Activated T-cell treated with anti-CD3 and anti-CD28 coated beads, Interleukin-2, amount 50 U/mL, for 1 hour (primary cell): ENCODE measurements at regions not wholly inside any gene's neighbourhood (a gene's known extent, or its start where the extent isn't known, plus 50 kb on each side); places are given as distances from the start of the nearest gene placed in this dataset.

Experiments used
- DNase-seq: peaks from one replicate; pipeline ENCODE4 v3.0.0-alpha.2; 2020

DNA sequence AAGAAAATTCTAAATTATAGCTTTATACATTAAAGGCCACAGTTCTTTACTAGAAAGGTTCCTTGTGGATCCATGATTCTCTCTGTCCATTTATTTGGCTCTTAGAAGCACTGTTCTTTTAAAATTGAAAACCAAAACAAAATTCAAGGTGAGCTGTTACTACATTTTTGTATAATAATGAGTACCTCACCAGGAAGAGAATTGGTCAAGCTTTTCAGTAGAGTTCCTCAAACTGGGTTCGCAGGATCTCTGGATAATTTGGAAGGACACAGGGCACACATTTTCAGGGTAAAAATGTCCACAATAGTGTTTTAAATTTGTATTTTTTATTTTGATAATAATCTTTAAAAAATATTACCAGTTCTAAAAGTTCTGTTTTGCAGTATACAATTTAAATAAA is 93.0 kb downstream of the PPP1R3A start:
- no peak for DNase-seq

DNA sequence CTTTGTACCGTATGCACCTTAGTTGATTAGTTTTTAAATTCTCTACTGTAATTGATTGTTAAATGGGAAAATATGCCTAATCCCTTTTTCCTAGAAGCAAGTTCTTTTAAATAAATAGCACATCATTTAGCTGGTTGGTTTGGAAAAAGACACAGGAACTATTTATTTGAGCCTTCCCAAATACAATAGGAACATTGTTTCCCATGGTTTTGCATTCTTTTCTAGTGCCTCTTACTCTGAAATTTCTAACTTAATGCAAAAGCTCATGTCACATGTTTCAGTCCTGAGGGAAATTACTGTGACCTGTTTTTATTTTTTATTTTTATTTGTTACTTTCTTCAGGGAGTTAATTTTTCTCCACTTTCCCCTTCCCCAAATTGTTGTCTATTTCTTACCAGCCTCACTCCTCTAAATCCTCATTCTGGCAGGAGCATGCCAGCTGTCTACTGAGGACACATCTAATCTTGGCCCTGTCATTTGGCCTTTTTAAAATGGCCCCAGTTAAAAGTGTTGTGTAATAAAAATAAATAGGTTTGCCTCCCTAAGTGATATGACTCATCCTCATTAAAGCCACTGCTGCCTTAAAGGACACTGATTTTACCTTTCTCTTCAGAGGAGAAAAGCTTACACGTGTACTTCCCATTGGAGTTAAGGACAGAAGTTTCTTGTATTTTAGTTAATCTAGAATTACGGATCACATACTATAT is 94.5 kb downstream of the PPP1R3A start:
- no peak for DNase-seq

DNA sequence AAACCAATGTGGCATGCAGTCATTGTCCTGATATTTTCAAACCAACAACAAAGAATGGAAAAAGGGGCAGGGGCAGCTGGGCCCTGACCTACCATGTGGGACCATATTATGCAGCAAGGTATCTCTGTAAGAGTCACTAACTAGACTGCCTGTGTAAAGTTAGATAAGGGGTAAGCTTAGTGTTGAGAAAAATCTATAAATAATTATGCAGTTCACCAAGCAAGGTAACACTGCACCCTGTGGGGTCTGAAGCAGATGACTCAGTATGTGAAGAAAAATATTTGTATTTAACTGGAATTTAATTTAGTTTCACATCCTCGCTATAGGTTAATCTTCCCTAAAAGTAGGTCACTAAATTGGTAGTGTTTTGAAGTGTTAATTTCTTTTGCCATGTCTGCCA is 99.3 kb downstream of the PPP1R3A start:
- no peak for DNase-seq

DNA sequence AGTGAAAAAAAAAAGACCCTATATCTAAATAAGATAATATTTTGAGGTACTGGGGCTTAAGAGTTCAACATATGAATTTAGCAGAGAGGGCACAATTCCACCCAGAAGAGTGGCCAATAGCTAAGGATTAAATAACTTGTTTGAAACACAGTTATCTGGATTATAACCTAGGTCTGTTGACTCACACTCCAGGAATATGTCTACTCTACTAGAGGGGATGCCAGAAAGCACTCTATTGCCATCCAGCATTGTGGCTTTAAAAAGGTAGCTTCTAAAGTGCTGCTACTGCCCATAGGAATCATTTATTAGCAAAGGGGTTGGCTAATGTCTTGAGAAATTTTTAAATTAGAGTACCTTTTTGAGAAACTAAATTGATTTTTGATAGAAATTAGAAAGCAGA is 102.2 kb downstream of the PPP1R3A start:
- DNase-seq, result no peak

DNA sequence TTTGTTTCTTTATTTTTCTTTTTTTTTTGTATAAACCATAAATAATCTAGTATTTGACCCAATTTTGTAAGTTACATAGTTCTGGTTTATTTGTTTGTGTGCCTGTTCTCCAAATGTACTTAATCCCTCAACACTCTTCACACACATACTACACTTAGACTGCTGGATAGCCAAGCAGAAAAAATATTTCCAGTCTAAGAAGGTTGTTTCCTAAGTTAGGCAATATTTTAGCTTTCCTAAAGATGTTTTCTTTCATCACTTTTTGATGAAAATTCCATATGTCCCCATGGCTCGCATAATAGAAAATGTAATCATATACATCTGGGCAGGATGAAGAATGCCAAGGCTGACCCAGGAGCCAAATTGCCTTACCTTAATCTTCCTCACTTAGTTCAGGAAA is 105.3 kb downstream of the PPP1R3A start:
- no peak for DNase-seq

DNA sequence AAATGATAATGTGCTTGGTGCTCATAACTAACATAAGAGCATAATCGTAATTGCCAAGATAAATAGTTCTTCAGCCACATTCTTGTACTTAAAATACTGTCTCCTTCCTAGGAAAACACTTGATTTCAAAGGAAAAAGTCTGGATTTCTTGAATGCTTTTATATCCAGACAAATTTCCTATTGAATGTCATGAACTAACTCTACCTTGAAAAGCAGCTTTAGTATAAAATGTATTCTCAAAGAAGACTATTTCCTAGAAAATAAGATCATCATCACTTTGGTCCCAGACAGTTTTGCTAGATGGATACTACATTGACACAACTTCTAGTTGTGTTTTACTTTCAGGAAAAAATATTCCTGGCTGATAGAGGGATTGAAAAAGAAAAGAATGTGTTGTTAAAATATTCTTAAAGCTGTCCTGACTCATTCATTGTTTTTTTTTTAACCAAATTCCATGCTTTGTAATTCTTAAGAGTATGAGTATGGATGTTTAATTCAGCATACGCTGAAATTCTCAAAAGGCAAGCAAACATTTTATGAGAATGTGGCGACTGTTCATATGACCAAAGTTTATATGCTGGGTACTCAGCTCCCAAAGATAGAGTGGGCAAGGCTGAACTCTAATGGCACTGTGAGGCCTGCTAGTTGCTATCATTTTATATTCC is 106.1 kb downstream of the PPP1R3A start:
- no peak for DNase-seq

DNA sequence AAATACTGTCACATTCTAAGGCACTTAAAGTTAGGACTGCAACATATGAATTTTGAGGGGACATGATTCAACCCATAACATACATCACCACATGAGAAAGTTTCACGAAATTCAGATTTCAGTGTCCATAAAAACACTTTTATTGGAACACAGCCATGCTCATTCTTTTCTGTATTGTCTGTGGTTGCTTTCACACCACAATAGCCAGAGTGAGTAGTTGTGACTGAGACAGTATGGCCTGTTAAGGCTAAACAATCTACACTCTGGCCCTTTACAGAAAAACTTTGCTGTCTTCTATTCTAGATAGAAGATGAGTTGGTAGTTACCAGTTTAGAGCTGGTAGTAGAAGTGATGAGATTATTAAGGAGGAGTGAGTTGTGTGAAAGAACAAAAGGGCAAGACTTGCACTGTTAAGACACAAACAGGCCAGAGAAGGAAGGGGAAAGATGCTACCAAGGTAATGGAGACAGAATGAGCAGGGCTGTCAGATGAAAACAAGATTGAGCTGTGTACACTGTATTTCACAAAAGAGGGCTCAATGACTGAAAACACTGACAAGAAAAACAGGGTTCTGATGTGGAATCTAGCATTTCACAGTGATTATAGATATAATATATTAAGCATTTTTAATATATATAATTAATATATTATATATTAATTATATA is 108.6 kb downstream of the PPP1R3A start:
- DNase-seq, result no peak

DNA sequence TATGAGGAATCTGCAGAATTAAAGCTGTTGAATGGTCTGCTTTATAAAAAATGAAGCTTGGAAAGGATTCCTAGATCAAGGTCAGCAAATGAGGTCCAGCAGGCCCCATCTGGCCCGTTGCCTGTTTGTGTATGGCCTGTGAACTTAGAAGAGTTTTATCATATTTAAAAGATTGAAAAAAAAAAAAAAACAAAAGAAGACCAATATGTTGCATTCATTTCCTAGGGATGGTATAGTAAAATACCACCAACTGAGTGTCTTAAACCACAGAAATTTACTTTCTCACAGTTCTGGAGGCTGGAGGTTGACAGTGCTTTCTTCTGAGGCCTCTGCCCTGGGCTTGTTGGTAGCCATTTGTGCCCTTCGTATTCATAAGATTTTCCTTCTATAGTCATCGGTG is 109.2 kb downstream of the PPP1R3A start:
- DNase-seq, result no peak

DNA sequence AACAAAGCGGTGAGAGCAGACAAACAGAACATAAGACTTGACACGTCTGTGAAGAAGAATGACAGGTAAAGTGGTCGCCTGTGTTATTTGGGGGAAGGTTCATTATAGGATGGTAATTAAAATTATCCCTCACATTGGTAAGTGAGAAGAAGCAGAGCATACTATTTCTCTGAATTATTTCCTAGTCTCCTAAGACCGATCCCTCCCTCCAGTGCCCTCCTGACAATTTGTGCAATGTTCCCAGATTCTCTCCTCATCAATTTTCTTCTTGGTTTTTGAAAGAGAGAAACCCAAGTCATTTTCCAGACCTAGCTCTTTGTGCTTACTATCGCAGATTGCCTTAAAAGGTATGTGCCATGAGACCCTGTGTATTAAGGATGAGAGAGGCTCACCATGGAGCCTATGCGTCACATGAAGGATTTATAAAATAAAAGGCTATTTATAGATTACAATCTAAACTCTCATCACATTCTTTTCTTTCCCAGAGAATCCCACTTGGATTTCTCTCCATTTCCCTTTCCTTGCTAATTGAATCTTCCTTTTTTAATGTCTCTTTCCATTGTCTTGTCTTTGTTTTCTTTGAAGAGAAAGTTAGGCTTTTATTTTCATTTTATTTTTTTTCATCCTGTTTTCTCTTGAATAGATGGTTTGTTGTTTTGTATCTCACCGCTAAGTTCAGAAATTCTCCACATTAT is 112.0 kb downstream of the PPP1R3A start:
- no peak for DNase-seq

DNA sequence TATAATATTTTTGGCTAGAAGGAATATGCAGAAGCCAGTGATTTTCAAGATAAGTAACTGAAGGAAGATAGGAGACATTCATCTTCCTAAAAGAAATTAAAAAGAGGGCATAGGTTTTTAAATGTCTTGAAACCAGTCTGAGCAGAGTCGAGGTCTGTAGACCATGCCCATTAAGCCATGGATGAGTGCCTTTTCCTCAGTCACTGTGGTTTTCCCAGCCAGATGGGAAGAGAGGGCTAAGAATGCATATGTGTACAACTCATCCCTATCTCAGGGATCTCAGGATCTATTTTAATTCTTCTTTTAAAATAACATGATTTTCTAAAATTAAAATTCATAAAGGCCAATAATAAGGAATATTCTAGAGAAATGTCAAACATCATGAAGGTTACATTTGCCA is 112.8 kb downstream of the PPP1R3A start:
- no peak for DNase-seq

DNA sequence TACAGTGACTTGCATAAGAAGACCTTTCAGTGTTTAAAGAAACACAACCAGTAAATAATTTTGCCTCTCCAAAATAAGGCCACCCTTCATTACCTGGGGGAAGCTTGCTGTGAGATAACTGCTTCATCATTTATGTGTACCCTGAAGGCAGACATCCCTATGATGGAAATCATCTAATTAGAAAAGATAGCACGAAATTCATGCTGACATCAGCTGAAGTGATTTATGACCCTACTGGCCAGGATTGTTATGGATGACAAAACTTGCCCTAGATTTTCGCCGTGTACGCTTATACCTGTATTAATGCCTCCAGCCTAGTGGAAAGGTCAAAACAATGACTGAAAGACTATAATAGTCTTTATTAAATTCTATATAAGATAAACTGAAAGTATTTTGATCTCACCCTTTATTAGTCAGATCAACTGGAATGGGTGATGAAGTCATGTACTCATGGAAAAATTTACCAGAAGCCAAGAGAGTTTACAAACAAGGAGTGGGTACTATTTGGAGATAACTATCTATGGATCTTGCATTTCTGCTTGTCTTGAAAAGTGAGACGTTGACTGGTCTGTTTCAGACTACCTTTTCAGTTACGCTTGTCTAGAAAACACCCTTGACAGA is 114.2 kb downstream of the PPP1R3A start:
- DNase-seq, result no peak

DNA sequence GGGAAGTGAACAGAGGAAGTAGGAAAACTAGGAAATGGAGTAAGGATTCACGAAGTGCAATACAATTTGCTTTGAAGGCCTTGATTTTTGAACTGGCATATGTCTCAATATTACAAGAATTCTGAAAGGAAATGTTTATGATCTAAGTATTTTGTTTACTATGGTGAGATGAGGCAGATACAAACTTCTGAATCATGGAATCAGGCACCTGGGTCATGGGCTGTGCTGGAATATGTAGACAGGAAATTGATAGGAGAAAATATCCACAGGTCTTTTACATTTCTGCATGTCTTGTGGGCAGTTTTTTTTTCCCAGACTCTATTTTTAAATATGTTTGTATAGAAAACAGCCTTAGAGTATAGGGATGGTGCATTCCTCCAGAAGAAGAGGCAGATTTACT is 117.1 kb downstream of the PPP1R3A start:
- DNase-seq, result no peak

DNA sequence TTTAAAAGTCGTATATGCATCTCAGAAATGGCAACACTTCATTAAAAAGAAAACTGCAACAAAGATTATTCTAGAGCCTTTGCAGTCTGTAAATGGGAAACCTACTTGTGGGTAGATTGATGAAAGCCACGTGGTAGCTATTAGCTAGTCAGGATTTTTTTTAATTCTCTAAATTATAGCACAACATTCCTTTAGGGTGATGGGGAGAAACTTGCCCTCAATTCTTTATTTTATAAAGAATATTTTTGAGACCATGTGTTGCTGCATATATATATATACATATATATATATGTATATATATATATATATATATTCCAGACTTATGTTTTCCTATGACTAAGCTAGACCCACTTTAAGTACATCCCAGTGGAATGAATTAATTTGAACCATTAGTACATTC is 118.0 kb downstream of the PPP1R3A start:
- no peak for DNase-seq

DNA sequence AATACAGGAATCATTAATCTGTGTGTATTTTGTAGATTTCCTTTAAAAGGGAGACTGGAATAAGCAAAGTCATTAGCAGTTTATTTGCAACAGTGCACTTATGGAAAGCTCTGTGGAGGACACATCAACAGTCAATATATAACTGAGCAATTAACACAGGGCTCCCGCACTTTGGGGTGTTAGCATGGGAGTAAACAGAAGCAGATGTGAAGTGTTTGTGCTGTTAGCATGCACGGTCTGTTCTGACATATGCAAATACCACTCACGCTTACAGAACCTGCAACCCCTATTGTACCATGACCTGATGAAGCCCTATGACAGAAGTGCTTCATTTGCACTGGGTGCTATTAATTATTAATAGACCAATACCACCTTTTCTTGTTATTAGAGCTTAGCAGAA is 118.9 kb downstream of the PPP1R3A start:
- no peak for DNase-seq

DNA sequence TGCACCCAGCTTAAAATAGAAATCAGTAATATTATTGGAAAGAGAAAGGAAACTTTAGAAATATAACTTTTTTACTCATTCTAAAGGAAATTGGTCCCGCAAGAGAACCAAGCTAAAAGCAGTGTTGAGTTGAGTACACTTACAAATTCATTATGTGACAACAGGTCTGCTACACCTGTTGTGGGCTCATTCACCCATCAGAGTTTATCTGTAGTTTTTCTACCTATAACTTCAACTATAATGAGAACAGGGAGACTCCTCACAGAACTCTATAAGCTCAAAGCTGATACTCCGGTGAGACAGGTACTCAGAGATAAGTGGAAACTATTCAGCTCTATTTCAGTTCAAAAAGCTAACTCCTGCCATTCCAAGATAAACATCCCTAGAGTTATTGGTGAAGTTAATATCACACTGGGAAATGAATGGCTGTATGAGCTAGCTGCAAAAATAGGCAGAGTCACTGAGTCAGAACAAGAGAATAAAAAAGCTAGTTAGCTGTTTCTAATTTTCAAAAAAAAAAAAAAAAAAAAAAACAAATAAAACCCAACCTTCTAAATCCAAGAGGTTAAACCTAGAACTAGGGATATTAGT is 121.3 kb downstream of the PPP1R3A start:
- DNase-seq, result no peak

DNA sequence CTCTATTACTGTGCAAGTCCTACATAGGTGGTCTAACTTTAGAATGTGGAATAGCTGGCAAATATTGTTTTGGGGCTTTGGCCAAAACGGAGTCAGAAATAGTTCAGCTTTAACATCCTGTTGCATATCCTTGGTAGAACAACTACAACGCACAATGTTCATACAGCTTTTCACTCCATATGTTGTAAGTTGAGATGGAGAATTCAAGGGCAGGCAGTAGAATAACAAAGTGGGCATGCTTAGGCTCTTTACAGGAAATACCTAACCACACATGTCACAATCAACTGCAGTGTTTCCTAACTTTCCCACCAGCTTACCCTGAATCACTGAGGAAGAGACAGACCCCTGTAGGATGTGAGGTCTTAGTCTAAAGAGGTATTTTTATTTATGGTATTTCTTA is 122.3 kb downstream of the PPP1R3A start:
- no peak for DNase-seq

DNA sequence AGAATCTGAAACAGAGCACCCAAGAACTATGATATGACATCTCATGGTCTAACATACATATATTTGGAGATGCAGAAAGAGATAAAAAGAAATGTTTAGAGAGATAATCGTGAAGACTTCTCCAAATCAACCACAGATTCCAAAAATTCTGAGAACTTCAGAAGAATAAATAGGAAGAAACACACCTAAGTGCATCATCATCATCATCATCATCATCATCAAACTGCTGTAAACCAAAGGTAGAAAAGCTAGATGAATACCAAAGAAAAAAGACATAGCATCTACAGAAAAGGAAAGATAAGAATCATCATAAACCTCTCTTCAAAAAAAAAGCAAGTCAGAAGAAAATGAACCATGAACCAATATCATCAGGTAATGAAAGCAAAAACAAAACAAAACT is 124.2 kb downstream of the PPP1R3A start:
- no peak for DNase-seq

DNA sequence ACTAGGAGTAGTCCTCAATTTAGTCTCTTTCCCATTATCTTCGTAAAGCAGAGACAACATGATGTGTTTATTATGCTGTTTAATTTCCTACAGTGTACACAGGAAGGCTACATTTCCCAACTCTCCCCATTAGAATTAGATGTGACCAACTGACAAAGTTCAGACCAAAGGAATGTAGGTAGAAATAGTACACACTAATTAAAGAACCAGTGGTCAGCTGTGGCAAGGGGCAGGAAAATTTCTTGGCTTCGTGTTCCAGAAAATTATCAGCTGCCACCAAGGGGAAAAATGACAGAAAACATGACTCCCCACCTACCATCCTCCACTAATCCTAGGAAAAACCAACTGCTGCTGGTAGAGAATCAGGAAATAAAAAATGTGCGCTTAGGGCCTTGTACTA is 125.6 kb downstream of the PPP1R3A start:
- no peak for DNase-seq

DNA sequence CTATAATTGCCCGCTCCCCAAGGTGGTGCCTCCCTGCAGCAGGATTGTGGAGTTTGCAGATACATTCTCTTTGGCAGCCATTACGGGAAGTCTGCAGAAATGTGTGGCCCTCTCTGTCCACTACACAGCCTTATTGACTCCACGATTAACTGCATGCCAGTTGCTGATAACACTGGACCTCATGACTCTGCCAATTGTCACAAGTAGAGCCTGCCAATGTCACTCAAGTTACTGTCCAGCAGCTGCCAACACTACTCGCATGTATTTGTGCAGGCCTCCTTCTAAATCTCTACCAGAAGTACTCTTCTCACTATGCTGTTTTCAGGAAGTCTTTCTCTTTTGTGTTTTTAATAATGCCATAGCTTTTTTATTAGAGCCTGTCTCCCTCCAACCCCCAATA is 128.8 kb downstream of the PPP1R3A start:
- DNase-seq, result no peak

DNA sequence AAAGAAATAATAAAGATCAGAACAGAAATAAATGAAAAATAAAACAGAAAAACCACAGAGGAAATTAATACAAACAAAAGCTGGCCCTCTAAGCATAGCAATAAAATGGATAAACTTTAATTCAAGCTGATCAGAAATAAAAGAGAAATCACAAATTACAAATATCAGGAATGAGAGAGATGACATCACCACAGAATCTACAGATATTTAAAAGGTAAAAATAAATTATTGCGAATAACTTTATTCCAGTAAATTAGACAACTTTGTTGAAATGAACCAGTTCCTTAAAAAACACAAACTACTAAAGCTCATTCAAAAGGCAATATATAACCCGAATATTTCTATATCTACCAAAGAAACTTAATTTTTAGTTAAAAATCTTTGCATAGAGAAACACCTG is 131.7 kb downstream of the PPP1R3A start:
- no peak for DNase-seq

DNA sequence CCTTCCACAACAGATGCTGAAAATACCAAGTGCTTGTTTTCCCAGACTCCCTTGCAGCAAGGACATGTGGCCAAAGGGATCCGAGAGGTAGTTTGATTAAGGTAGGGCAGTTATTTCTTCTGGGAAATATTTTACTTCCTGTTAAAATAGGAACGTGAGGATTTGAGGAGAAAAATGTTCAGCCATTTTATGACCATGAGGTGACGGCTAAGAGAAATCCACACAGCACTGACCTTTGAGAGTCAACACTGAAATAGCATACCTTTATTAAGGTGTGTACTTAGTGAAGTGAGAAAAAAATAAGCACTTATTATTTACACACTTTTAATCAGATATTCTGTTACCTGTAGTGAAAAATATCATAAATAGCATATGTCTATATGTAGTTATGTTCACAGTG is 133.9 kb downstream of the PPP1R3A start:
- DNase-seq, result no peak

DNA sequence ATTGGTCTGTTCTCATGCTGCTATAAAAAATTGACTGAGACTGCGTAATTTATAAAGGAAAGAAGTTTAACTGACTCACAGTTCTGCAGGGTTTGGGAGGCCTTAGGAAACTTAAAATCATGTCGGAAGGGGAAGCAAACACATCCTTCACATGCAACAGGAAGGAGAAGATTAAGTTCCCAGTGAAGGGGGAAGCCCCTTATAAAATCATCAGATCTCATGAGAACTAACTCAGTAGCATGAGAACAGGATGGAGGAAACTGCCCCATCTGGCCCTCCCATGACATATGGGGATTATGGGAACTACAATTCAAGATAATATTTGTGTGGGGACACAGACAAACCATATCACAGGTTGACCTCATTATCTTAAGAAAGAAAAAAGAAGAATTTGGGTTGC is 134.5 kb downstream of the PPP1R3A start:
- DNase-seq, result no peak

DNA sequence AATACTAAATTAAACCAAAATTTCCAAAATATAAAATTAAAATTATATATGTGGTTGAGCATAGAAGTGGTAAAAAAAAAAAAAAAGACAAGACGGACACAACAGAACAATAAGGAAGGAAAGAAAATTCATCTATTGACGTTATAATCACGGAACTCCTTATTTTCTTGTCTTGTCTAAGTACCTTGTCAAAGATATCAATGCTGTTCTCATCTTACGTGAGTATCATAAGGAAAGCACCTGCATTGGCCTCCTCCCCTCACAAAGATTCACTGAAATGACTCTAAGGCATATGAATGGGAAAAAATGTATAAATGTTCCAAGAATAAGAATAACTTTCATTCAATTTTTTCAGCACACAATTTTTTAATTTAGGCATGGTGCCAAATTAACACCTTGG is 135.4 kb downstream of the PPP1R3A start:
- DNase-seq, result no peak
